GM18519 (cell line): ENCODE measurements at regions not wholly inside any gene's neighbourhood (a gene's known extent, or its start where the extent isn't known, plus 50 kb on each side); places are given as distances from the start of the nearest gene placed in this dataset.

Experiments used
- ATAC-seq: cut with Tn5 transposase; IDR thresholded peaks from one replicate; pipeline ENCODE4 v1.9.1; 2021; ENCODE audit warnings: mild to moderate bottlenecking, moderate library complexity; ENCODE audit not compliant: unreplicated experiment, low FRiP score

DNA sequence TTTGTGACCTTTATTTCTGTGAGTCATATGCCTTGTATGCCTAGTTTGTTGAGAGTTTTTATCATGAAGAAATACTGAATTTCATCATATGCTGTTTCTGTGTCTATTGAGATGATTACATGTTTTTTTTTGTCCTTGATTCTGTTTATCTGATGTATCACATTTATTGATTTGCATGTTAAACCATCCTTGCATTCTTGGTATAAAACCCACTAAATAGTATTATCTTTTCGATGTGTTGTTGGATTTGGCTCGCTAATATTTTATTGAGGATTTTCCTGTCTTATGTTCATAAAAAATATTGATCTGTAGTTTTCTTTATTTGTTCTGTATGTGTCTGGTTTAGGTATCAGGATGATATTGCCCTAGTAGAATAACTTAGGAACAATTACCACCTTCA is 164.7 kb upstream of the CHRM3 start:
- ATAC-seq = no peak

- ATAC-seq = no peak
Measured at GRCh38 chr1:239219679-239220078, 166.7 kb upstream of the CHRM3 start.

DNA sequence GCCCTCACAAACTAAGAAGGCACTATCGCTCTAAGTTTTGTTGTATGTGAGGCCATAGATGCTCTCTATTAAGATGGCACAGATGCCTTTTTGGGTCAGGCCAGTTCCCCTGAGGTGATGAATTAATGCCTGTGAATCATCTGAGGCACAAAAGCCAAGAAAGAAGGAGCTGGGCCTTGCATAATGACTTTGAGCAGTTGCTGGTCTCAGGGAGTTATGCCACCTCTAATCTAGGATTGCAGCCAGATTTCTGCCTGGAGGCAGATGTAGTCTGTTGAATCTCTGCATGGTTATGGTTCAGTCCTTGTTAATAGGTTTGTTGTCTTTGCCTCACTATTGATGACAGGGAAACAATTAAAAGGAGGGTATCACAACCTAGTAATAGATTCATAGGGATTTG is 168.1 kb upstream of the CHRM3 start:
- no peak for ATAC-seq

- ATAC-seq = no peak
Measured at GRCh38 chr1:239212811-239213220, 173.6 kb upstream of the CHRM3 start.

DNA sequence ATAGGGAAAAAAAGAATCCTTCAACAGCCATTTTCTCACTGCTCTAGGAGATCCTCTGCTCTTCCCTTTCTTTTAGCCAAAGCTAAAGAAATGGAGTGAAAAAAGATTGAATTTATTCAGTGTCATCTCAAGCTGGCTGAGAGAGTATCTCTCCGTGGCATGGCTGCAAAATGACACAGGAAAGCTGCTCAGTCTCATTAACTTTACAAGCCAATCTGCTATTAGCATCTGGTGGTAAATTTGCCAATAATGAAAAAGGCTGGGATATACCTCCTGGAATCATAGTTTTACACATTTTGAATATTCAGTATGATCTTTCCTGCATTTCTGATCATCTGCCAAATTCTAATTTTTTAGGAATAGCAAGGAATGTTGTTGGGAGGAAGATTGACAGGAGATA is 176.8 kb upstream of the CHRM3 start:
- no peak for ATAC-seq

GRCh38 chr1:239204401-239204800 is 182.0 kb upstream of the CHRM3 start:
- ATAC-seq = no peak

GRCh38 chr1:239197871-239198270 is 188.5 kb upstream of the CHRM3 start:
- no peak for ATAC-seq

- ATAC-seq = no peak
Measured at GRCh38 chr1:239189998-239190512, 196.3 kb upstream of the CHRM3 start.

DNA sequence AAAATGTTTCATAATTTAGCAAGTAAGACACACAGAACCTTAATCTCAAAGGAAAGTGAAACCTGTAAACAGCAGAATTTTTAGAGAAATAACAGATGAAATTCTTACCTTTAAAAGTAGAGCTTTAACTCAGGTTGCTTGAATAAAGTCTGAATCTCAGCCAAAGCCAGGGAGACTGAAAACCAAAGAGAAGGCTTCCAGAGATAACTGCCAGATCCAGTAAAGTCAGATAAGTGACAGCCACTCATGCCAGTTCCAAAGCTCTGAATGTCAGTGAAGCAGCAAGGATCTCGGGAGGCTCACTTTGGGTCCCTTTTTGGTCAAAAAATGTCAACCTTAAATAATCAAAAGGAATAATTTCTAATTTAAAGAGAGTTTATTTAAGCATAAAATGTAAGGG is 199.9 kb upstream of the CHRM3 start:
- no peak for ATAC-seq

GRCh38 chr1:239185245-239185619 is 201.1 kb upstream of the CHRM3 start:
- no peak for ATAC-seq

DNA sequence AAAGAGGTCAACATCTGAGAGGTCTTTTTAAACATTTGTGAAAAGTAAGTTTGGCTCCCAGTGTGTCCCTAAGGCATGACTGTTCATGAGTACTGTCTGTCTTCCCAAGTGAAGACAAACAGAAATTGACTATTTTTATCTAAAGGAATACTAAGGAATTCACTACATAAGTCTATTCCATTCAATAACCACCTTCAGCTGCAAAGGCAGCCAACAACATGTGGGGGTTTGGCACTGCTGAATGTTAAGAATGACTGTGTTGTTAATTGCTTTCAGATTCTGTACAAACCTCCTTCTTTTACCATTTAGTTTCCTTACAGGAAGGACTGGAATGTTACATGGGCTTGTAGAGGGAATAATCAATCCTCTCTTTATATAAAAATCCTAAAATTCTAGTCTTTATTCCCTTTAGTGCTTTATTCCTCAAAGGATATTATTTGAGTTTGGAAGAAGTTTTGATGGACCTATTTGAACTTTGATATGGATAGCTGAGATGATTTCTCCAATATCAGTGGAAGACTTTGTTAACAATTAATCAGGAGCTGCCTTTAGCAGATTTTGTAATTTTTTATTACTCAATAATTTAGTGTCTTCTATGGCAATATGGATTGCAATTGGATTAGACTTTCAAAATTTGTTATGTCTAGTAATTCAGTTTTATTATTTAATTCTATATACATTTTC is 201.7 kb upstream of the CHRM3 start:
- ATAC-seq = no peak

DNA sequence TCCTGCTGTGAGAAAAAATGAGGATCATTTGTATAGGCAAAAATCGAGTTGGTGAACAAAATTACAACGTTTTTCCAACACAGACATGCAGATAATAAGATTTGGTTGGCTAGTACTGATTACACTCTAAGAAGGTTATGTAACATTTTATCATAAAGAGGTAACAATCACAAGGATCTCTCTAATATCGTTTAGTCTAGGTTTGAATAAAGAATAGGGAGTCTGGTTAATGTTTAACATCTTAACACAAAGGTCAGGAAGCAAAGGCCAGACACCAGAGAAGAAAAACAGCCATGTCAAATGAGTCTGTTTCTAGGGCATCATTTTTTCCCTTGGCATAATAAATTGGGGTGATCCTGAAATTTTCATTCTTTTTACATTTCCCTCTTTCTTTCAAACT is 207.4 kb upstream of the CHRM3 start:
- no peak for ATAC-seq

DNA sequence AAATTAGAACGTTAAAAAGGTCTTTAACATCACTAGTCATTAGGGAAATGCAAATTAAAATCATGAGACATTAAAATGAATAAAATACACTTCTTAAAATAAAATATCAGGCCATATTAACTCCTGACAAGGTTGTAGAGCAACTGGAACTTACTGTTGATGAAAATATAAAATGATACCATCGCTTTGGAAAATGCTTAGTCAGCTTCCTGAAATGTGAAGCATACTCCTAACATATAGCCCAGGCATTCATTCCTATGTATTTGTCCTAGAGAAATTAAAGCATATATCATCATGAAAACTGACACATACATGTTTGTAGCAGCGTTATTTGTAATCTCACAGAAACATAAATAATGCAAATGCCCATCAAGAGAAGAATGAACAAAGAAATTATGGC is 211.5 kb upstream of the CHRM3 start:
- ATAC-seq = no peak

DNA sequence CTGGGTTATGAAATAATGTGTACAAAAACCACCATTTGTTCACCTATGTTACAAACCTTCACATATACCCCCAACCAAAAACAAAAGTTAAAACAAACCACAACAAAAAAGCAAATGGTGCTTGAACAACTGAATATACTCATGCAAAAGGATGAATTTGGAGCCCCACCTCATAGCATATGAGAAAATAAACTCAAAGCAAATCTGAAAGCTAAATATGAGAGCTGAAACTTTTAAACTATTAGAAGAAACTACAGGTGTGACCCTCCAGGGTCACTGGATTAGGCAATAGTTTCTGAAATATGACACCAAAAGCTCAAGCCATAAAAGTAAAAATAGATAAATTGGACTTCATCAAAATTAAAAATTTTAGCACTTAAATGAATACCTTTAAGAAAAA is 215.5 kb upstream of the CHRM3 start:
- ATAC-seq = no peak

DNA sequence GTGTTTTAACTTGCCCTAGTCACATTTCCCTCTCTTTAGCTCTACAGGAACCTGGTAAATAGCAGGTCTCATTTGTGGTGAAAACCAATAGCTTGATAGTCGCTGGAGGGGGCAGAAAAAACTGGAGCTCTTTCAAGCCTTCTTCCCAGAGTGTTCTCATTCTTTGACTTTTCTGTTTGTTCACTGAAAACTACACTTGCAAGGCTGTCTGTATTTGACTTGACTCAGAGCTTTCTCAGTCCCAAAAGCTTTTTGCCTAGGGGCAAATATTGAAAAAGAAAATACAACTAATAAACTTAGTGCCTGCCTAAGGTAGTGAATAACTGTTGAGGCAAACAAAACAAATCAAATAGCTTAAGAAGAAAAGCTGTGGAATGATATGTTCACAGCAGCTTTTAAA is 217.1 kb upstream of the CHRM3 start:
- no peak for ATAC-seq

GRCh38 chr1:239164451-239165180 is 221.8 kb upstream of the CHRM3 start:
- no peak for ATAC-seq

DNA sequence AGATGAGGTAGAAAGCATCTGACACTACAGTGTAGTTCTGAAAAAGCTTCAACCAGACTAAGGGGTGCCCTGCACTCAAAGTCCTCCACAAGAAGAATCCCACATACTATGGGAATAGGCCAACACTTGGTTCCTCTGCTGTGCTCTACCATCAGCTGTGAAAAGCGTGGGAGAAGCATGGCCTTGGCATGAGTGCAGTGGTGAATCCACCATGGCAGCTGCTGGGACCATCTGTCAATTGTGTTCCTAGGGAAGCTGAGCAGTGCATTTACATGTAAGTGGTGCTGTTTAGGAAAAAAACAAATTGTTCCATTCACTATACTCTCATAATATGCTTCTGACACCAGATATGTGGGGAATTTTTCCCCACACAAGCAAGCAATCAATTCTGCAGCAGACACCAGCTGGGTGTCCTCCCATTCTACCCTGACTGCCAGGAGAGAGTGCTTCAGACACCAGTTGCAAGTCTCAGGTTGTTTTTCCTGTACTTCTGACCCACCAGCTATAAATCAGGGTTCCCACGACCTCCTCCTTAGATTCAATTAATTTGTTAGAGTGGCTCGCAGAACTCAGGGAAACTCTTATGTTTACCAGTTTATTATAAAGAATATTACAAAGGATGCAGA is 230.8 kb upstream of the CHRM3 start:
- no peak for ATAC-seq

- ATAC-seq = no peak
Measured at GRCh38 chr1:239151937-239152336, 234.4 kb upstream of the CHRM3 start.

- no peak for ATAC-seq
Measured at GRCh38 chr1:239140968-239141367, 245.4 kb upstream of the CHRM3 start.

GRCh38 chr1:239139801-239140200 is 246.6 kb upstream of the CHRM3 start:
- ATAC-seq = no peak

- no peak for ATAC-seq
Measured at GRCh38 chr1:239128541-239128940, 257.8 kb upstream of the CHRM3 start.

DNA sequence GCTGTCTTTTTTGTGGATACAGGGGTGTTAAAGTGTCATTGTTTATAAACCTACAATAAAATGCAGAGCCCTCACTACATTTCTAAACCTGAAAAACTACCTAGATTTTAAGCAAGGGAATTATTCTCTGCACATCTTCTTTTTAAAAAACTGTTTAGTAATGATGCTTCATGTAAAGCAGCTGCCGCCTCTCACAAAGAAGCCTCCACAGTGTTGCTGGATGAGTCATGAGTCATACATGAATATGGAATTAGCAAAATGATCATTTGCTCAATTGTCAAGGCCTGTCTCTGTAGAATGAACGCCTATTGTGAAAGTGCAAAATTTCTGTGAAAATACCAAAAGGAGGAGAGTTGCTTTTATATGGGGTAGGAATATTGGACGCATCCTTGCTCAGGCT is 259.5 kb upstream of the CHRM3 start:
- no peak for ATAC-seq
